ENCODE measurements at regions not wholly inside any gene's neighbourhood (a gene's known extent, or its start where the extent isn't known, plus 50 kb on each side); places are given as distances from the start of the nearest gene placed in this dataset.
A peak's percentile ranks its signal among the peaks of the same experiment; 100 is the strongest.

DNA sequence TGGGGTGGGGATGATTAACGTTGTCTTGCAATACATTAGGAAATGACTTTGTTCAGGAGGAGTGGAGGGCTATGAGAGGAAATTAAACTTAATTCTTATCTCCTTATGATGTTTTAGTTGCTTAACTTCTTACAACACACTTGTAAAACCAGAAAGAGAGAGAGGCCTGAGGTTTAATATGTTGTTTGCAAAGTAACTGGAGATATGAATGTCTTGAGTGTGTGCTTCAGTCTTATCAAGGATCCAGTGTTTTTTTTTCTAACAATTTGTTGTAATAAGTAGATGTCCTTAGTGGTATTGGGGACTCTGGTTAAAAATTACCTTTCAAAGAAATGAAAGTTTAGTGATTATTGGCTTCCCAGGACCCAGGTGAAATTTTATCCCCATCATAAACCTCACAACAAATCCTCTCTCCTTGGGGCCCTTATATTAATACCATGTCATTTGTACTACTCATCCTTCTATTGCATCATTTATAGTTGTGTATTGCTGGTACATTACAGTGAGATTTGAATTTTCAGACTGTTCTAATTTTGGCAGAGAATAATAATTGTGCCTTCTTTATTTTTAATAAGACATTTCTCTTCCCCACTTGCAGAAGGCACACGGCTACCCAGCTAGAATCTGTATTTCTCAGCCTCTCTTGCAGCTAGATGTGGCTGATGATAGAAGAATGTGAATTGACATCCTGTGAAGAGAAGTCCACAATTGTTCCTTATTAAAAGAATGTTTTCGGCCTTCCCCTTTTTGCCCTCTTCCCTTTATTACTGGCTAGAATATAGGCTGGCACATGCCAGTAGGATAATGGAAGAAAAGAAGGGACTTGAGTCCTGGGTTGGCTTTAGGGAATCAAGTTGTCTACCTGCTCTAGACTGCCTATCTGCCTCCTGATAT, 91.9 kb upstream of the CXCR4 start:
- no peak for DNase-seq

DNA sequence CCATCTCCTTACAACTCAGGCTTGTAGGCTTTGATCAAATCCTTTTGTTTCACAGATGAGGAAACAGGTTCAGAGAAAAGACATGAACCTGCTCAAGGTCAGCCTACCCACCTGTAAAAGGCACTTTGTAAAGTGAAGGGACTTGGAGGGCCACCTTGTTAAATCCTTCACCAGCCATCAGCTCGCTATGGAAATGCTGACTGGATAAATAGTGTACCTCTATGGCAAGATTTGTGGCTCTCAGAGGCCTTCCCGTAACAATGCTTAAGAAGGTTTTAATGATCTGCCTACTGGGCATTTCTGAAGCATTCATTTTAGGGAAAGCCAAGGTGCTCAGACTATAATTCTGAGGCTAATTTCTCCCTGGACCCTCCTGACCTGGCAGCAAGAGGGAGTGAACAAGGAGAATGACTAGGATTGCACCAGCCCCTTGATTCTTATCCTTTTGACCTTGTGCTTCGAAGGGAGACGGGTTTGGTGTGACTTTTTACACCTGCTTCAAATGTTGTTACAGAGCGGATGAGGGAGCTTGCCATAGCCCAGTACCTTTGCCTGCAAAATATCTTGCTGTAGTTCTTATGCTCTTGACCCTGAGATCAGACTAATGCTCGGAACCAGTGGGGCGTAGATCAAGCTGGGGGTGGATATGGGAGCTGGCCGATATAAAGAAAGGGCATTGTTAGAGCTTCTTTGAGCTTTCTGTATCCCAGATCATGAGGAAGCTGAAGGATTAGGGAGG, 90.9 kb upstream of the CXCR4 start:
- DNase-seq, result no peak

DNA sequence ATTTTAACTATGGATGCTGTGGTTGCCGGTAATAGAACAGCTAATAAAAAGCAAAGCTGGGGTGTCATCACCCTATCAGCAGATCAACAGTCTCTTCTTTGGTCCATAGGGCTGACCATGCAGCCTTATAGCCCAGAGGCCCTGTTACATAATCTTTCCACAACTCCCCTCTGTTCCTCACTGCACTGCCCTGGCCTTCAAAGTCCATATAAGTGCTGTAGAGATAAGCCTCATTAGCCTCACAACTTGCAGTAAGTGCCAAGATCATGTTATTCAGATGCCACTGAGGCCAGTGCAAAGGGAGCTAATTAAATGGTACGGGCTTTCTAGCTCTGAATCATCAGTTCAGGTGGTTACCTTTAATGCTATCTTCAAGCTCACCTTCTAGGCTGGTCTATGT, 89.7 kb upstream of the CXCR4 start:
- DNase-seq, result no peak

GRCh38 chr2:136207030-136207623, 89.2 kb upstream of the CXCR4 start:
- peak in 1 of 5 donors; percentile 21 for DNase-seq

DNA sequence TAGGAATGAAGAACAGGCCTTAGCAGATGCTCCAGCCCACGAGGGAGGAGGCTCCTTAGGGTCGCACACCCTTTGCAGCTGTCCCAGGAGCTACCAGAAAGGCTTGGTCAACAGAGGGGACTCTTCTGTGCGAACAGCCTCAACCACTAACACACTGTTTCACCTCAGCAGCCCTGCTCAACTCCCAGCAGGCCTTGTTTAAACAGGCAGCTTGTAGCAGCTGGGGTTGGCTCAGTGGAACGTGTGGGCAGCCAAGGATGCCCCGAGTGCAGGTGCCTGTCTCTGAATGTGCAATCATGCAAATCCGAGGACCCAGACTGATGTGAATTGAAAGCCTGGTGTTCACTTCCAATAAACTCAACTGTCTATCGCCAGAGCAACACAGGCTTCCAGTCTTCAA, 88.7 kb upstream of the CXCR4 start:
- DNase-seq, result peak in 1 of 5 donors; percentile 51

- no peak for DNase-seq
Measured at GRCh38 chr2:136205615-136206014, 87.7 kb upstream of the CXCR4 start.

DNA sequence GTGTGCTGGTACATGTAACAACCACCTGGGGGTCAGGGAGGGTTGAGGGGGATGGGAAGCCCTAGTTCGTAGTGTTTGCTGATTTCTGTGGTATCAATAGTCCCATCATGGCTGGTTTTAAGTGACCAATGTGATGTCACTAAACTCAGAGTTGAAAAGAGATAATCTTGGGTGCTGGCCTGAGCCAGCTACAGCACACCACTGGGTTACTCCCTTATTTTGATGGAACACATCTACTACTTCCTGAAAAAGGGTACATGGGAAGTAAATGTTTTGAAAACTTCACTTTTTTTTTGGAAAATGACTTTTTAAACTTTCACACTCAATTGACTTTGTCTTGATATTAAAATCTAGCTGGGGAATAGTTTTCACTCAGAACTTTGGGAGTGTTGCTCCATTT, 87.0 kb upstream of the CXCR4 start:
- DNase-seq, result no peak

DNA sequence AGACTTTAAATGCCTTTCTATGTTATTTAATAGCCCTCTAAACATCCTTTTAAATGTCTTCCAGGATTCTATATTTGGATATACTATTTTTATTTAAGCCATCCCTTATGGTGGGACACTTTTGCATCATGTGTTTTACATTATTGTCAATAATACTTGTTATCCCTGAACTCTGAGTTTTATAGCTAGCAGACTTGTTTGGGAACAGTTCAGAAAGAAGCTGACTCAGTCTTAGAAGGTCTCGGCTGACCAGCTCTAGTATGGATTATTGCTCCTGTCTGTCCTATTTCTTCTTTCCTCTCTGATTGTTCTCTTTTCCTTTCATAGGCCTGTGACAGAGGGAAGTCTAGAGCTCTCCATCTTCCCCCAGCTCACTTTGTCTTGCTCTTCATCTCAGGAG, 77.3 kb upstream of the CXCR4 start:
- no peak for DNase-seq

- DNase-seq, result no peak
Measured at GRCh38 chr2:136191041-136191440, 73.1 kb upstream of the CXCR4 start.

GRCh38 chr2:136189221-136189782, 71.4 kb upstream of the CXCR4 start:
- DNase-seq, result no peak

DNA sequence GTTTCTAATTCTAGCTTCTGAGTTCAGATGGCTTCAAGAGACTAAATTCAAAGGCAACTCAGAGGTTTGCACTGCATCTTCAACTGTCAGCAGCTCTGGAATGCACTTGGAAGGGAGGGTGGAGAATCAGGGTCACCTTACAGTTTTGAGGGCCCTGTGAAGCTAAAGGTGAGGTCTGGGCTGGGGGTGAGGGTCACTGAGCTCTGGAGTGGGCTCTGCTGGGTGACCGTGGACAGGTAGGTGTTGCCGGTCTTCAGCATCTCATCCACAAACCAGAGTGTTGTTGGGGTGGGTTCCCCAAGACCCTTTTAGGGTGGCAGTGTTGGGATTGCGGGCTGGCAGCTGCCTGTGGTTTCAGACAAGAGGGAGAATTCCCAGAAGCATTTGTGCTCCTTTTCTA, 70.1 kb upstream of the CXCR4 start:
- DNase-seq, result no peak

GRCh38 chr2:136185981-136186776, 68.2 kb upstream of the CXCR4 start:
- no peak for DNase-seq

- DNase-seq, result no peak
Measured at GRCh38 chr2:136183097-136183496, 65.1 kb upstream of the CXCR4 start.

DNA sequence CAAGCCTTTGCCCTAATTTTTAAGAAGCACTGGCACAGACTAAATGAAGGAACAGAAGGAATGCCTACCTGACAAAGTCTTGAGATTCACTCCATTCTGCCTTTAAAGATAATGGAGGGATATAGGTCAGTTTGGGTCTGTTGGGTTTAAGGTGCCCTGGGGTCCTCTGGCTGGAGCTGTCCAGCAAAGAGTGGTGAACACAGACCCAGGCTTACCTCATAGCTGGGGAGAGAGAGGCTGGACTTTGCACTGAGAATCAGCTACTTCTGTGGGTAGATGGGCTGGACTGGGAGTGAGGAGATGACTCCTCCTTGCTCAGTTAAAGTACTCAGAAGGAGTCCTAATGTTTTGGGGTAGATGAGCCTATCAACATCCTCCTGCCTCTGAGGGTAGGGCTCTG, 64.4 kb upstream of the CXCR4 start:
- DNase-seq, result no peak

GRCh38 chr2:136179602-136179975, 61.6 kb upstream of the CXCR4 start:
- DNase-seq, result no peak

DNA sequence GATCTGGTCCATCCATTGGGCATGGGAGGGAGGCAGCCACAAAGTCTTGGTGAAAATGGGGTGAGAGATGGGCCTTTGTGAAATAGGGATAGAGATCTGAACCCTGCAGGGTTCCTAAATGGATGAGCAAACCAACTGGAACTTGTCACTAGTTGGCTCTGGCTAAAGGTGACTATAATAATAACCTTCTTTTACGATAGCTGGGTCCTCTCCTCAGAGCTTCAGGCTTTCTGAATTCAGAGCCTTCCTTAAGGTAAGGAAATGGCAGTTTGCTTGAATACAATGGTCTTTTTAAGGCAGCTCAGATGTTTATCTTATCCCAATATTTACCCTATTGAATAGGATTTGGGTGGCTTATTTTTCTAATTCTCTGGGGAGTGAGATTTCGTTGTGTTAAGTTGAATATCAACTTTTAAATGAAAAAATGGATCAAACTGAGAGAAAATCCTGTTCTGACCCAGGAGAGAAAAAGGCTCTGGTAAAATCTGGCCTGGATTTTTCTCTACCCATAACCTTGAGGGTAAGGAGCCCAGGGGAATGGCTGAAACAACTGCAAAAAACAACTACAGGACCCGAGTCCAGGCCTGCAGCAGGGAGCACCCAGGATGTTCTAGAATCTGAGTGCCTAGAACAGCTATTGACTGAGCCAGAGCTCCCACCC, 61.1 kb upstream of the CXCR4 start:
- DNase-seq, result no peak

- no peak for DNase-seq
Measured at GRCh38 chr2:136175868-136176267, 57.9 kb upstream of the CXCR4 start.

- DNase-seq, result no peak
Measured at GRCh38 chr2:136175466-136175865, 57.5 kb upstream of the CXCR4 start.

DNA sequence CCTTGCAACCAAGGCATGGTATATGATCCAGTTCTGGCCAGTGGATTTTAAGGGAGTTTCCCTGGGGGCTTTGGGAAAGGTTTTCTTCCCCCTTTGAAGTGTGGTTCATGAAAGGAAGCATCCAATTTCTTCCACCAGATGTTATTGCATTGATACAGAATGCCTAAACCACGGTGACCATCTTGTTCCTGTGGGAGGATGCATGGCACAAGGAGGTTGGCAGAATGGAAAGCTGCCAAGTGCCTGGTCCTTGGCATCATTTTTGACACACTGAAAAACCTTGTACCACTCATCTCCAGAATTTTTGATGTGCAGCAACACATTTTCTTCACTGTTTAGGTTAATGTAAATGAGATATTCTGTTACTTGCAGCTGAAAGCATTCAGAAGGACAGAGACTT, 55.2 kb upstream of the CXCR4 start:
- no peak for DNase-seq

DNA sequence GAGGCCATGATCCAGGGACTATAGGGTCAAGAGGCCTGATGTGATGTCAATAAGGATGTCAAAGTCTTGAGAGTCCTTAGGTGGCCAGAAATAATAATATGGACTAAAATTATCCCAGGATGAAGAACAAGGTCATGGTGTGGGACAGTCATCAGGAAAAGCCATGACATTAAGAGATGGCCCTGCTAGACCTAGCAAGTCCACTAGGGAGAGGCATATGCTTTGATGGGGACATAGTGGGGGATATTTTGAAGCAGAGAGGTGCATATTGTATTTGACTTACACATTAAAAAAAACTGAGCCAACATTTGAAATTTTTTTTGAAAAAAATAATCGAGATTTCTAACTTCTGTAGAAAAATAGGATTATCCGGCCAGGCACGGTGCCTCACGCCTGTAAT, 53.3 kb upstream of the CXCR4 start:
- no peak for DNase-seq

DNA sequence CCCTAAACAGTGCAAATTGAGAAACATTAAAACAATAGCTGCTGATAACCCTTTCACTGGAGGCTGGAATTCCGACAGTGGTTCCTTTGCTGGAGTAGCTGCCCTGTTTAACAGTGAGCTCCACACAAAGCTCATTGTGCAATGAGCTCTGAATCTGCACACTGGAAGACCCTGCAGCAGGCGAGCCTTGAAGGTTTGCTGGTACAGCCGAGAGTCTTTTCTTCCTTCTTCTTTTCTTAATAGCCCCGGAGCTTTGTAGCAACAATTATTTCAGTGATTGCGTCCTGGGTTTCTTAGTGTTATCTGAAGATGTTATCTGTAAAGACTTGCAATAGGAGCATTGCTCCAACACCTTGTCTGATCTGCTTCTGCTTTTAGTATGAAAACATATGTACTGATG, 50.8 kb upstream of the CXCR4 start:
- DNase-seq, result no peak
